HepG2 (cell line): ENCODE measurements at regions not wholly inside any gene's neighbourhood (a gene's known extent, or its start where the extent isn't known, plus 50 kb on each side); places are given as distances from the start of the nearest gene placed in this dataset.

Source experiments
- GATAD2A ChIP-seq: IDR thresholded peaks from 2 replicates; pipeline ENCODE4 v1.6.1; 2016
- HDAC6 ChIP-seq: fragments of 200-600 bp; sonication (generic); IDR thresholded peaks from 2 replicates; pipeline ENCODE4 v1.7.0; 2017; ENCODE audit warnings: mild to moderate bottlenecking, antibody characterized with exemption, low read length, low read depth
- MBNL3 ChIP-seq: fragments of 250-450 bp; sonication (Bioruptor Pico); conservative IDR thresholded peaks from 2 replicates; pipeline ENCODE4 v1.8.0; 2022; ENCODE audit warnings: mild to moderate bottlenecking, inconsistent platforms
- MED1 ChIP-seq: sonication (generic); formaldehyde crosslinking; IDR thresholded peaks from 2 replicates; pipeline ENCODE4 v1.4.0; 2020; ENCODE audit warnings: missing genetic modification reagents
- MEF2D ChIP-seq: sonication (generic); formaldehyde crosslinking; IDR thresholded peaks from 2 replicates; pipeline ENCODE4 v1.5.1; 2020; ENCODE audit warnings: mild to moderate bottlenecking, missing genetic modification reagents
- MIXL1 ChIP-seq: IDR thresholded peaks from 2 replicates; pipeline ENCODE4 v1.6.1; 2016
- MXD1 ChIP-seq: sonication (generic); formaldehyde crosslinking; IDR thresholded peaks from 2 replicates; pipeline ENCODE4 v1.4.0; 2020; ENCODE audit warnings: mild to moderate bottlenecking, missing genetic modification reagents
- NCOR1 ChIP-seq: fragments of 200-600 bp; sonication (generic); IDR thresholded peaks from 2 replicates; pipeline ENCODE4 v1.7.0; 2017; ENCODE audit warnings: antibody characterized with exemption, low read length, borderline replicate concordance
- RFX5 ChIP-seq: IDR thresholded peaks from 2 replicates; pipeline ENCODE4 v1.6.1; 2011; ENCODE audit warnings: low read depth, low read length, improper control_type of control experiment
- SOX13 ChIP-seq, 3 experiments: fragments of 450-650 bp in 1 of 3; sonication (generic) in 1 of 3; formaldehyde crosslinking in 1 of 3; IDR thresholded peaks in 2 of 3; conservative IDR thresholded peaks in 1 of 3; 2 replicates each; pipeline versions ENCODE4 v1.5.0 to v1.6.1; 2016 to 2020; ENCODE audit warnings: antibody characterized with exemption in 1 of 3, mild to moderate bottlenecking in 1 of 3, missing compliant biosample characterization in 1 of 3, missing genetic modification reagents in 1 of 3, moderate library complexity in 1 of 3
- TAF15 ChIP-seq: fragments of 200-400 bp; formaldehyde crosslinking; IDR thresholded peaks from one replicate; pipeline ENCODE4 v1.6.1; 2018; ENCODE audit warnings: mild to moderate bottlenecking, low read depth, low read length; ENCODE audit not compliant: poor library complexity, severe bottlenecking
- U2AF2 ChIP-seq: fragments of 200-400 bp; formaldehyde crosslinking; IDR thresholded peaks from 2 replicates; pipeline ENCODE4 v1.6.1; 2017; ENCODE audit warnings: low read depth, mild to moderate bottlenecking, low read length
- USF2 ChIP-seq, 2 experiments: sonication (generic) in 1 of 2; formaldehyde crosslinking in 1 of 2; IDR thresholded peaks; 2 replicates each; pipeline versions ENCODE4 v1.5.1 to v1.6.1; 2011 to 2020; ENCODE audit warnings: borderline replicate concordance in 1 of 2, low read depth in 1 of 2, low read length in 1 of 2, mild to moderate bottlenecking in 1 of 2, missing genetic modification reagents in 1 of 2, moderate library complexity in 1 of 2
- ZKSCAN5 ChIP-seq: sonication (generic); formaldehyde crosslinking; IDR thresholded peaks from 2 replicates; pipeline ENCODE4 v1.5.1; 2020; ENCODE audit warnings: mild to moderate bottlenecking, missing genetic modification reagents
- ZNF180 ChIP-seq: sonication (generic); formaldehyde crosslinking; IDR thresholded peaks from 2 replicates; pipeline ENCODE4 v1.4.0; 2020; ENCODE audit warnings: low read depth, missing genetic modification reagents, borderline replicate concordance
- ZNF296 ChIP-seq: sonication (generic); formaldehyde crosslinking; conservative IDR thresholded peaks from 2 replicates; pipeline ENCODE4 v1.5.0; 2020; ENCODE audit warnings: mild to moderate bottlenecking, missing genetic modification reagents
- ZNF3 ChIP-seq: IDR thresholded peaks from 2 replicates; pipeline ENCODE4 v1.7.0; 2017; ENCODE audit warnings: inconsistent platforms
- ZNF674 ChIP-seq: sonication (generic); formaldehyde crosslinking; IDR thresholded peaks from 2 replicates; pipeline ENCODE4 v1.5.0; 2020; ENCODE audit warnings: low read depth, mild to moderate bottlenecking, missing genetic modification reagents
- ZSCAN12 ChIP-seq: sonication (generic); formaldehyde crosslinking; IDR thresholded peaks from 2 replicates; pipeline ENCODE4 v1.9.0; 2021; ENCODE audit warnings: mild to moderate bottlenecking, missing genetic modification reagents
- TF ChIP-seq, protein P1 (sequence below): sonication (generic); formaldehyde crosslinking; IDR thresholded peaks from 2 replicates; pipeline ENCODE4 v1.8.0; 2022; ENCODE audit warnings: mild to moderate bottlenecking, missing genetic modification reagents, moderate library complexity
- TF ChIP-seq, protein P2 (sequence below): IDR thresholded peaks from 2 replicates; pipeline ENCODE4 v1.6.1; 2016; ENCODE audit warnings: mild to moderate bottlenecking
- TF ChIP-seq, protein P3 (sequence below): sonication (generic); formaldehyde crosslinking; IDR thresholded peaks from 2 replicates; pipeline ENCODE4 v1.8.0; 2022; ENCODE audit warnings: mild to moderate bottlenecking, missing genetic modification reagents, borderline replicate concordance

DNA sequence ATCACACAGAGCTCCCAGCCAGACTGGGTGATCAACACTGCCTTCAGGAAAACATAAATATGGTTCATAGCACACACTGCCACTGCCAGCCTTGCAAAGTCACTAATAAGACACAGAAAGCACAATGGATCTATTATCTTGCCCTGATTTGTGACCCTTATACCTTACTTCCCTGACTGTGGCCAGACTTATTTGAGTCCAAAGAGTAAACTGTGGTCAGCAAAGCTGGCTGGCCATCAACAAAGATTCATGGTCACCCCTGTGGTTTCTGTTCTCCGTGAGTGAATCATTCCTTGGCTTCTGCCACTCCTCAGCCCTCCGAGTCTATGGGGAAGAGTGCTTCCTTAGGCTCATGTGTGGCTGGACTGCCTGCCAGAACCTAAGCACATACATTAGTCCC lies 437.7 kb downstream of the RAP2B start (continued):
- TF ChIP-seq ZNF180 (CRISPR knock-in tag) (no peak), GATAD2A (peak; percentile 49), ZNF3 (CRISPR knock-in tag) (no peak), SOX13 (IDR thresholded peaks at IDR 0.05) (no peak), SOX13 (CRISPR knock-in tag; conservative IDR thresholded peaks at IDR 0.05 in 1 of 2, IDR thresholded peaks at IDR 0.05 in 1 of 2) (peak in 1 of 2 experiments; percentile 84; a peak in 2 of 4 replicates), MXD1 (no peak), TAF15 (no peak), ZNF674 (CRISPR knock-in tag) (no peak), MIXL1 (CRISPR knock-in tag) (0 out of 2 replicates have a peak, but pooled peaks have one; percentile 14), ZSCAN12 (CRISPR knock-in tag) (no peak), USF2 (IDR thresholded peaks at IDR 0.05; ENCODE audit: low read depth, low read length) (no peak), USF2 (CRISPR knock-in tag; IDR thresholded peaks at IDR 0.05; ENCODE audit: borderline replicate concordance) (no peak), MEF2D (CRISPR knock-in tag) (no peak), RFX5 (no peak), ZNF296 (CRISPR knock-in tag) (peak; percentile 80; the same call in 1 of the 2 replicates), NCOR1 (peak; percentile 65; the same call in 1 of the 2 replicates), MBNL3 (no peak), U2AF2 (no peak), ZKSCAN5 (CRISPR knock-in tag) (no peak), MED1 (CRISPR knock-in tag) (no peak), HDAC6 (no peak)
- TF ChIP-seq, protein P1, sequence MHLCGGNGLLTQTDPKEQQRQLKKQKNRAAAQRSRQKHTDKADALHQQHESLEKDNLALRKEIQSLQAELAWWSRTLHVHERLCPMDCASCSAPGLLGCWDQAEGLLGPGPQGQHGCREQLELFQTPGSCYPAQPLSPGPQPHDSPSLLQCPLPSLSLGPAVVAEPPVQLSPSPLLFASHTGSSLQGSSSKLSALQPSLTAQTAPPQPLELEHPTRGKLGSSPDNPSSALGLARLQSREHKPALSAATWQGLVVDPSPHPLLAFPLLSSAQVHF (CRISPR knock-in tag), result no peak
- TF ChIP-seq, protein P2, sequence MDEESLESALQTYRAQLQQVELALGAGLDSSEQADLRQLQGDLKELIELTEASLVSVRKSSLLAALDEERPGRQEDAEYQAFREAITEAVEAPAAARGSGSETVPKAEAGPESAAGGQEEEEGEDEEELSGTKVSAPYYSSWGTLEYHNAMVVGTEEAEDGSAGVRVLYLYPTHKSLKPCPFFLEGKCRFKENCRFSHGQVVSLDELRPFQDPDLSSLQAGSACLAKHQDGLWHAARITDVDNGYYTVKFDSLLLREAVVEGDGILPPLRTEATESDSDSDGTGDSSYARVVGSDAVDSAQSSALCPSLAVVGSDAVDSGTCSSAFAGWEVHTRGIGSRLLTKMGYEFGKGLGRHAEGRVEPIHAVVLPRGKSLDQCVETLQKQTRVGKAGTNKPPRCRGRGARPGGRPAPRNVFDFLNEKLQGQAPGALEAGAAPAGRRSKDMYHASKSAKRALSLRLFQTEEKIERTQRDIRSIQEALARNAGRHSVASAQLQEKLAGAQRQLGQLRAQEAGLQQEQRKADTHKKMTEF (CRISPR knock-in tag), result peak; percentile 33; the same call in 1 of the 2 replicates
- TF ChIP-seq, protein P3, sequence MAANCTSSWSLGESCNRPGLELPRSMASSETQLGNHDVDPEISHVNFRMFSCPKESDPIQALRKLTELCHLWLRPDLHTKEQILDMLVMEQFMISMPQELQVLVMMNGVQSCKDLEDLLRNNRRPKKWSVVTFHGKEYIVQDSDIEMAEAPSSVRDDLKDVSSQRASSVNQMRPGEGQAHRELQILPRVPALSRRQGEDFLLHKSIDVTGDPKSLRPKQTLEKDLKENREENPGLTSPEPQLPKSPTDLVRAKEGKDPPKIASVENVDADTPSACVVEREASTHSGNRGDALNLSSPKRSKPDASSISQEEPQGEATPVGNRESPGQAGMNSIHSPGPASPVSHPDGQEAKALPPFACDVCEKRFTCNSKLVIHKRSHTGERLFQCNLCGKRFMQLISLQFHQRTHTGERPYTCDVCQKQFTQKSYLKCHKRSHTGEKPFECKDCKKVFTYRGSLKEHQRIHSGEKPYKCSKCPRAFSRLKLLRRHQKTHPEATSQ (CRISPR knock-in tag), result no peak
